Adipose tissue (tissue), 3 donors: ENCODE measurements at regions not wholly inside any gene's neighbourhood (a gene's known extent, or its start where the extent isn't known, plus 50 kb on each side); places are given as distances from the start of the nearest gene placed in this dataset.

Source experiments
- H3K27ac ChIP-seq: one replicate; pipeline ENCODE4 v1.5.1; 2013; ENCODE audit warnings: low read depth, low read length
- WGBS, 3 donors: extraction: QIAGEN DNeasy Blood & Tissue Kit; methylation state at CpG; one replicate each; pipeline ENCODE4 v1.1.7; 2013; 5-methylcytosine and 5-hydroxymethylcytosine counted together
- donor health status: healthy with polysubstance abuse.
- donor health status: Bipolar disorder and iron deficiency.
- donor health status: healthy.

- 67 to 72% (median 70%) methylated on average over 3 of the region's 3 CpGs for WGBS, 3 donors
- no peak overlapping the region for H3K27ac ChIP-seq
Measured at GRCh38 chr14:22337938-22338337, 251.1 kb downstream of the DAD1 start.

- no peak overlapping the region for H3K27ac ChIP-seq
- 86 to 93% (median 90%) methylated on average over 1 of the region's 1 CpG for WGBS, 3 donors
Measured at GRCh38 chr14:22337521-22337920, 251.5 kb downstream of the DAD1 start.

GRCh38 chr14:22336031-22336430 lies 253.0 kb downstream of the DAD1 start:
- H3K27ac ChIP-seq: no peak overlapping the region
- 45 to 92% (median 91%) methylated on average over 6 of the region's 6 CpGs for WGBS, 3 donors

GRCh38 chr14:22334627-22335026 lies 254.4 kb downstream of the DAD1 start:
- WGBS, 3 donors: 82 to 84% (median 82%) methylated on average over 4 of the region's 4 CpGs
- no peak overlapping the region for H3K27ac ChIP-seq

GRCh38 chr14:22334275-22334577 lies 254.8 kb downstream of the DAD1 start:
- H3K27ac ChIP-seq: no peak overlapping the region
- 41 to 78% (median 75%) methylated on average over 4 of the region's 4 CpGs for WGBS, 3 donors

GRCh38 chr14:22333422-22334274 lies 255.4 kb downstream of the DAD1 start:
- no peak overlapping the region for H3K27ac ChIP-seq
- WGBS, 3 donors: 32 to 69% (median 60%) methylated on average over 6 of the region's 6 CpGs

GRCh38 chr14:22332686-22333421 lies 256.2 kb downstream of the DAD1 start:
- no peak overlapping the region for H3K27ac ChIP-seq
- 73 to 85% (median 74%) methylated on average over 2 of the region's 2 CpGs for WGBS, 3 donors

- 56 to 66% (median 60%) methylated on average over 3 of the region's 3 CpGs for WGBS, 3 donors
Measured at GRCh38 chr14:22329371-22329770, 259.7 kb downstream of the DAD1 start.

GRCh38 chr14:22325676-22326400 lies 263.2 kb downstream of the DAD1 start:
- 56 to 71% (median 64%) methylated on average over 2 of the region's 2 CpGs for WGBS, 3 donors
- H3K27ac ChIP-seq: no peak overlapping the region

More at GRCh38 chr14:22329371-22329770, 259.7 kb downstream of the DAD1 start:
- H3K27ac ChIP-seq: no peak overlapping the region

GRCh38 chr14:22320362-22320750 lies 268.7 kb downstream of the DAD1 start:
- no peak overlapping the region for H3K27ac ChIP-seq
- 40 to 53% (median 52%) methylated on average over 4 of the region's 4 CpGs for WGBS, 3 donors

- 28 to 37% (median 31%) methylated on average over 4 of the region's 4 CpGs for WGBS, 3 donors
- no peak overlapping the region for H3K27ac ChIP-seq
Measured at GRCh38 chr14:22319526-22320361, 269.3 kb downstream of the DAD1 start.

GRCh38 chr14:22318951-22319350 lies 270.1 kb downstream of the DAD1 start:
- WGBS, 3 donors: 39 to 83% (median 75%) methylated on average over 3 of the region's 3 CpGs
- H3K27ac ChIP-seq: no peak overlapping the region

- no peak overlapping the region for H3K27ac ChIP-seq
- WGBS, 3 donors: 96 to 100% (median 97%) methylated on average over 1 of the region's 1 CpG
Measured at GRCh38 chr14:22316473-22316872, 272.6 kb downstream of the DAD1 start.

GRCh38 chr14:22315336-22315735 lies 273.7 kb downstream of the DAD1 start:
- 72 to 85% (median 76%) methylated on average over 3 of the region's 3 CpGs for WGBS, 3 donors
- H3K27ac ChIP-seq: no peak overlapping the region

GRCh38 chr14:22314183-22314820 lies 274.7 kb downstream of the DAD1 start:
- WGBS, 3 donors: 45 to 54% (median 46%) methylated on average over 6 of the region's 6 CpGs
- H3K27ac ChIP-seq: no peak overlapping the region

GRCh38 chr14:22313172-22313801 lies 275.7 kb downstream of the DAD1 start:
- WGBS, 3 donors: 14 to 50% (median 42%) methylated on average over 1 of the region's 1 CpG
- no peak overlapping the region for H3K27ac ChIP-seq

GRCh38 chr14:22311636-22312035 lies 277.4 kb downstream of the DAD1 start:
- no peak overlapping the region for H3K27ac ChIP-seq
- 41 to 70% (median 55%) methylated on average over 1 of the region's 1 CpG for WGBS, 3 donors
